ENCODE measurements at regions not wholly inside any gene's neighbourhood (a gene's known extent, or its start where the extent isn't known, plus 50 kb on each side); places are given as distances from the start of the nearest gene placed in this dataset.

- DNase-seq (ENCODE audit: insufficient read length, low spot score) (no peak), FAIRE-seq (no peak)
- TF ChIP-seq POLR2A (IDR thresholded peaks at IDR 0.05; ENCODE audit: low read depth, low read length): no peak
Observed at GRCh38 chr12:124397399-124397679, 102.4 kb downstream of the RFLNA start.

DNA sequence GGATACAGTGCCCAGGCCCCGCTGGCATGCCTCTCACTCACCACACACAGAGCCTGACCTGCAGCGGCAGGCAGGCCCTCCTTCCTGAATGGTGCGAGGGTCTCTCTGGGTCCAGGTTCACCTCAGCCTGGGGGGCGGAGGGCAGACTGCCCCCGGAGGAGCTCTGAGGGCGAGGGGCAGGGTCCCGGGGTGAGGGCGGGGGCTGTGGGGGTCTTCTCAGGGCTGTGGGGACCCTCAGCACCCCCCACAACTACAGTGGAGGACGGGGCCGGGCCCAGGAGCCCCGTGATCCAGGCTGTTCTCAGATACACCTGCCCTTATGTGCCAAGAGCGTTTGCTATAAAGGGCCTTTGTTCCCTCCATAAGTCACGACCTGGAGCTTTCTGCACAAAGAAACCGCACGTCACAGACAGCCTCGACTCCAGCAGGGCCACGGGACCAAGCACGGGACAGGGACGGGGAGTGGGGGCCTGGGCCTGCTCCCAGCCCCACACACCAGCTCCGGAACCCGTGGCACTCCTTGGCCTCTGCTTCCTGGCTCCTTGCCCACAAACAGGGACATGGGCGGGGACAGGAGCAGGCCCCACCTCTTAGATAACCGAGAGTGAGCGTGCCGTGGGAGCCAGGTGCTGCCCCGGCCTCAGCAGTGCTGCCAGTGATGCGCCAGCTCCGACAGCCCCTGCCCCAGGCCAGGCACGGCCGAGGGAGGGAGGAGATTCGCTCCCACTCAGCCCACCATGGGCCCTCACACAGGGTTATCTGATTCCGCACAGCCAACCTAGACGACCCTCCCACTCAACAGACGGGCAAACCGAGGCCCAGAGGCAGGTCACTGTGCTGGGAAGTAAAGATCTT is 101.9 kb downstream of the RFLNA start:
- FAIRE-seq: no peak
- DNase-seq (ENCODE audit: insufficient read length, low spot score): no peak

GRCh38 chr12:124395986-124396385 is 101.1 kb downstream of the RFLNA start:
- FAIRE-seq (no peak), DNase-seq (ENCODE audit: insufficient read length, low spot score) (no peak)
- TF ChIP-seq POLR2A (IDR thresholded peaks at IDR 0.05; ENCODE audit: low read depth, low read length): no peak

More for the DNA sequence above, 101.9 kb downstream of the RFLNA start:
- no peak for TF ChIP-seq POLR2A (IDR thresholded peaks at IDR 0.05; ENCODE audit: low read depth, low read length)

- no peak for TF ChIP-seq POLR2A (IDR thresholded peaks at IDR 0.05; ENCODE audit: low read depth, low read length)
- DNase-seq (ENCODE audit: insufficient read length, low spot score) (no peak), FAIRE-seq (no peak)
Observed at GRCh38 chr12:124395284-124395752, 100.4 kb downstream of the RFLNA start.

DNA sequence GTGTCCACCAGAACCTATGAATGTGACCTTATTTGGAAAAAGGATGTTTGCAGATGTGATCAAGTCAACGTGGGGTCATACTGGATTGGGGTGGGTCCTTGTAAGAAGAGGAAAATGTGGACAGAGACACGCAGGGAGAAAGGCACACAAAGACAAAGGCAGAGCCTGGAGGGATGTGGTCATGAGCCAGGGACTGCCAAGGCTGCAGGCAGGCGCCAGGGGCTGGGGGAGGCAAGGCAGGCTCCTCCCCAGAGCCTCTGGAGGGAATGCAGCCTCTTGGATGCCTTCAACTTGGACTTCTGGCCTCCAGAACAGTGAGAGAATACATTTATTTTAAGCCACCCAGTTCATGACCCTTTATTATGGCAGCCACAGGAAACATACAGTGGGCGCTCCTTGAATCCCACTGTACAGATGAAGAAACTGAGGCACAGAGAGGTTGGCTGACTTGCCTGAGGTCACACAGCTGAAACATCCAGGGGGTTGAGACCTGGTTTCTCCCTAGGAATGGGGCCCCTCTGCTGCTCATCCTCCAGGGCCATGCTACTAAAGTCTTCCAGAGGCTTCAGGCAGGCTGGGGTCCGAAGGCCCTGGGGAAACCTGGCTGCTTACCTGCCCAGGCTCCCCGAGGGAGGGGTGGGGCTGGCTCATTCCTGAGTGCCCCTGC is 99.7 kb downstream of the RFLNA start:
- TF ChIP-seq POLR2A (IDR thresholded peaks at IDR 0.05; ENCODE audit: low read depth, low read length): no peak
- FAIRE-seq: no peak
- DNase-seq (ENCODE audit: insufficient read length, low spot score): no peak

- TF ChIP-seq POLR2A (IDR thresholded peaks at IDR 0.05; ENCODE audit: low read depth, low read length): no peak
- DNase-seq (ENCODE audit: insufficient read length, low spot score) (no peak), FAIRE-seq (no peak)
Observed at GRCh38 chr12:124393831-124394230, 98.9 kb downstream of the RFLNA start.

DNA sequence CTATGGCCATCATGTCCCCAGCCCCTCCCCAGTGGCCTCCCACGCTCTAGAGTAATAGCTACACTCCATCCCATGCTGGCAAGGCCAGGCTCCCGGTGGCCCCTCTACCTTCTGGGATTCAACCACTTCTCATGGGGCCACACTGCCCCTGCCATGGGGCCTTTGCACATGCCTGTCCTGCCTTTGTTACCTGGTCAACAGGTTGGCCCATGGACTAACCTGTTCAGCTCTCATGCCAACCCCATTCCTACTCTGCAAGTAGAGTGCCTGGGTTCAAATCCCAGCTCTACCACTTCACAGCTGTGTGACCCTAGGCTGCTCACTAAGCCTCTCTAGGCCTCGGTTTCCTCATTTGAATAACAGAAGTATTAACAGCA is 98.5 kb downstream of the RFLNA start:
- DNase-seq (ENCODE audit: insufficient read length, low spot score) (no peak), FAIRE-seq (no peak)
- no peak for TF ChIP-seq POLR2A (IDR thresholded peaks at IDR 0.05; ENCODE audit: low read depth, low read length)

GRCh38 chr12:124392667-124393413 is 97.9 kb downstream of the RFLNA start:
- TF ChIP-seq POLR2A (IDR thresholded peaks at IDR 0.05; ENCODE audit: low read depth, low read length): no peak
- FAIRE-seq: no peak
- peak; percentile 83 for DNase-seq (ENCODE audit: insufficient read length, low spot score)

DNA sequence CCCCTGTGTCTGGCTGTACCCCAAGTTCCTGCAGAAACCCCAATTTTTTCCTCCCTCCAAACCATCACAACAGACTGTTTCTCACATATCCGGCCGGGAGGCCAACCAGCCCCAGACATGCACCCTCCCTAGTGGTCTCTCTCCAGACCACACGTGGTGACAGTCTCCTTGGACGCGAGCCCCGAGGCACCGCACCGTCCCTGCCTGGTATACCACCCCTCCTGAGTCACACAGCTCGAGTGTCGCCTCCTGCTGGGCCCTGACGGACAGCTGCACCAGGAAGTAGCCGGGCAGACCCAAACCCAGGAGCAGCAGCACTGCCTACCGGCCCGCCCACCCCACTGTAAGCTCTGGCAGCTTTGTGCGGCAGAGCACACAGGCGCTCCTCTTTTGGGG is 97.4 kb downstream of the RFLNA start:
- FAIRE-seq (no peak), DNase-seq (ENCODE audit: insufficient read length, low spot score) (peak; percentile 89)

DNA sequence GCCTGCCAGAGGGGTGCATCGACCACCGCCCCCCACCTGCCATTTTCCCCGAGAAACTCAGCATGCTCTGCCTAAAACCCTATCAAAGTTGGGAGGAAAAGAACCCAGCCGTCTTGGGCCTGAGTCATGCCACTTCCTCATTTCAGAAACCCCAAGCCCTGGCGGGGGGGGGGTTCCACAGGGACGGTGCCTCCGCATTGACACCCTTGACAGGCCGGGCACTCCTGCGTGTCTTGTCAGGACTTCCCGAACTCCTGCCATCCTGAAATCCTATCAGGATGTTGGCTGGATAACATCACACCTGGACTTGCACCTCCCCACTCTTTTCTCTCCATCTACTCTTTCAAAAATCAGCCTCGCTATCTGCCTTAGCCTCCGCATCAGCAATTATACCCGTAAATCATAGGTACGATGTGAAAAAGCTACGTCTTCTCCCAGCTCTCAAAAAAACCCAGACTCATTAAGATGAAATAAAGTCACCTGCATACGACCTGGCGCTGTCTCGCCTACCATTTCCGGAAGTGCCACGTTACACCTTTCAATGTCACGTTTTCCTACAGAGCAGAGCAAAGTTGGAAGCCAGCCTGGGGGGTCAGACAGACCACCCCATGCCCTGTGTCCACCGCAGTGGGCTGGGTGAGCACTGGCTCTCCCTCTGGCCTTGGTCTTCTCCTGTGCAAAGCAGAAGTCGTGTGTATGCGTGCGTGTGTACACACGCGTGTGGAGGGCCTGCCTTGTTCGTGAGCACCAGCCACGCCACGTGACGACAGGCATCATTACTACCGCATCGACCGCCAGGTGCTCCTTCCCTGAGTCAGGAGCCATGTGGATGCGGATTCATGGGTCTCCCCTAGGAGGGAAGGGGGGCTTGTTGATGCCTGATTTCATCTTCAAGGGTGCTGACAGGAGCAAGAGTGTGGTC is 96.7 kb downstream of the RFLNA start:
- FAIRE-seq: no peak
- no peak for DNase-seq (ENCODE audit: insufficient read length, low spot score)
- TF ChIP-seq POLR2A (IDR thresholded peaks at IDR 0.05; ENCODE audit: low read depth, low read length): no peak

More for the DNA sequence above, 97.4 kb downstream of the RFLNA start:
- no peak for TF ChIP-seq POLR2A (IDR thresholded peaks at IDR 0.05; ENCODE audit: low read depth, low read length)

DNA sequence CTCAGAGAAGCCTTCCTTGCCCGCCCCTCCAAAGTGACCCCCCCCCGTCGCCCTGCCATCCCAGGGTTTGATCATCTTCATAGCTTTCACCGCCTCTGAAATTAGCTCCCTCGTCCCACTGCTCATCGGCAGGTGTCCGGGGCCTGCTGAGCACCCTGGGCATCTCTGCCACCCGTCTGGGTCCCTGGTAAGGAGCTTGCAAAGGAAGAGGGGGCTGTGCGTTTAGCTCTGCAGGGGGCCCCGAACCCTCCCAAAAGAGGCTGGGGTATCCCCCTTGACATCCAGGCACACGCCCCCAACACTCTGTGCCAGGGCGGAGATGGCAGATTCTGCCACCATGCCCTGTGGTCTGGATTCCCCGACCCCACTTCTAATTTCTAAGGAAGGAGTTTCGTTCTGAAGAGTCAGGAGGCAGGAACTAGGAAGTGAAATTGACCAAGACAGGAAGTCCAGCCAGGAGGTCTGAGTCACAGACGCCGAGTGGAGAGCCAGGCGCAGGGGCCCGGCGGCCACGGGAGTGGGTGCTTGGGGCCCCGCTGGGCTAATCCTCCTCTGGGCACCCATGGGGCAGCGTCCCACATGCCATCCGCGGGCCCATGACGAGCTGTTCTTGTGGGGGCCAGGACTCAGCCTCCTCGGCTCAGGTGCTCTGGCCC is 95.7 kb downstream of the RFLNA start:
- TF ChIP-seq POLR2A (IDR thresholded peaks at IDR 0.05; ENCODE audit: low read depth, low read length): no peak
- peak; percentile 77 for DNase-seq (ENCODE audit: insufficient read length, low spot score)
- no peak for FAIRE-seq

DNA sequence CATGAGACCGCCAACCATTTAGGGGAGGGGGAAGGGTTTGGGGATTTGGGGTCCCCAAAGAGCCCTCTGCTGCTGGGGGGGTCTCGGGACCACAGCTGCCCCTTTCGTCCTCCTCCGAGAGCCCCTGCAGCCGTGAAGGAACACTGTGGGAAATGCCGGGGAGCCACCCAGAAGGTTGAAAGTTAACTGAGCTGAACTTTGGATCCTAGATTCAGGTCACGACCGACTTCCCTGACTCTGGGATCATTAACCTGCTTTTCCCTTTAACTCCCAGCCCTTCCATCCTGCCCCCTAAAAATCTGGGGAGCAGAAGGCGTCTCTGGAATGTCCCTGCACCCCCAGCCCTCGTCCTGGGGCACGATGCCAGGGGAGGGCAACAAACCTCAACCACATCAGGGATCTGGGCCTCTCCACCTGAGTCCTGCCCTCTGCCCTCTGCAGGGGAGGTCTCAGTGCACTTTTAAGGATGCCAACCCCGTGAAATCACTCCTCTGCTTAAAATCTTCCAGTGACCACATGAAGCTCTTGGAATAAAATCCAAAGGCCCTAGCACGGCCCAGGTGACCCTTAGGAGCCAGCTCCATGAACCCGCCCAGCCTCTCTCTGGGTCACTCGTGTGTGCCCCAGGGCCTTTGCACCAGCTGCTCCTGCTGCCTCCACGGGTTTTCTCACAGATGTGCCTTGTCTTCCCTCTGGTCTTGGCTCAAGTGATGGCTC is 95.0 kb downstream of the RFLNA start:
- no peak for DNase-seq (ENCODE audit: insufficient read length, low spot score)
- no peak for TF ChIP-seq POLR2A (IDR thresholded peaks at IDR 0.05; ENCODE audit: low read depth, low read length)
- FAIRE-seq: no peak
